Heart right ventricle (tissue), 16 donors: ENCODE measurements at regions not wholly inside any gene's neighbourhood (a gene's known extent, or its start where the extent isn't known, plus 50 kb on each side); places are given as distances from the start of the nearest gene placed in this dataset.

Experiments used
- ATAC-seq, 8 donors: fragments of 200-7000 bp; cut with Tn5 transposase; one replicate each; pipeline ENCODE4 v1.9.1; 2020; ENCODE audit warnings: mild to moderate bottlenecking in 8 of 8, moderate library complexity in 8 of 8, moderate number of reproducible peaks in 1 of 8
- DNase-seq, 2 donors: peaks; one replicate each; pipeline ENCODE4 v3.0.0-alpha.2; 2020
- H3K27ac ChIP-seq, 10 donors: fragments of 200-600 bp; sonication (generic) in 2 of 10; one replicate each; pipeline versions ENCODE4 v1.5.0 to v1.8.0; 2020 to 2022; ENCODE audit warnings: mild to moderate bottlenecking in 3 of 10
- H3K27me3 ChIP-seq, 7 donors: fragments of 200-600 bp; one replicate each; pipeline ENCODE4 v1.8.0; 2021 to 2022; ENCODE audit warnings: mild to moderate bottlenecking in 2 of 7
- H3K36me3 ChIP-seq, 9 donors: fragments of 200-600 bp; sonication (generic) in 1 of 9; one replicate each; pipeline versions ENCODE4 v1.5.0 to v1.8.0; 2020 to 2022; ENCODE audit warnings: mild to moderate bottlenecking in 2 of 9
- H3K4me1 ChIP-seq, 9 donors: fragments of 200-600 bp; sonication (generic) in 1 of 9; one replicate each; pipeline versions ENCODE4 v1.5.0 to v1.8.0; 2020 to 2022; ENCODE audit warnings: mild to moderate bottlenecking in 4 of 9
- H3K4me3 ChIP-seq, 10 donors: fragments of 200-600 bp; sonication (generic) in 2 of 10; one replicate each; pipeline versions ENCODE4 v1.5.0 to v1.8.0; 2020 to 2022; ENCODE audit warnings: mild to moderate bottlenecking in 7 of 10, moderate library complexity in 2 of 10
- H3K9me3 ChIP-seq, 11 donors: fragments of 200-600 bp in 10 of 11; sonication (generic) in 2 of 11; one replicate each; pipeline versions ENCODE4 v1.5.0 to v1.8.0; 2013 to 2022; ENCODE audit warnings: mild to moderate bottlenecking in 2 of 11, control low read depth in 1 of 11, moderate library complexity in 1 of 11
- WGBS, 2 donors: extraction: QIAGEN DNeasy Blood & Tissue Kit; methylation state at CpG; one replicate each; pipeline ENCODE4 v1.1.7; 2013; ENCODE audit warnings: inconsistent platforms in 1 of 2; 5-methylcytosine and 5-hydroxymethylcytosine counted together
- intact Hi-C, 10 donors: fragments of 100-400 bp; cut with DNase I; formaldehyde crosslinking; loops; one replicate each; pipeline versions ENCODE4 v1.11.1 to v1.14.2; 2022
- TF ChIP-seq, protein P1 (sequence below), 9 donors: fragments of 200-600 bp; sonication (generic) in 2 of 9; IDR thresholded peaks; one replicate each; pipeline versions ENCODE4 v1.5.0 to v1.8.0; 2021 to 2022; ENCODE audit warnings: antibody characterized with exemption in 9 of 9, mild to moderate bottlenecking in 5 of 9, moderate library complexity in 1 of 9
- donor health status: Arrhythmogenic right ventricular cardiomyopathy.
- donor health status: ischemic (EF 13 %, LVEDD 7.1; RV severe dilation, severe dysfunction).
- donor health status: healthy with polysubstance abuse.
- donor health status: DM: no; HTN: yes; CAD: no.
- donor health status: DM: no; HTN: no; CAD: no.
- donor health status: ischemic (EF 25% LVEDD 6.9; RV normal size, moderate dysfunction).
- donor health status: ischemic (EF 25% LVEDD 5.7; RV mildly dilated, moderate dysfunction).
- donor health status: healthy.
- donor health status: DM: yes; HTN: yes; CAD: no.
- donor health status: Ischemic cardiomyopathy.
- donor health status: ischemic (EF 35%, LVEDD 5.7; RV mildly dilated, moderate dysfunction).
- donor health status: nonischemic (EF 11% LVEDD 7.7; RV severe dilation, severe dysfunction).
- donor health status: DM: yes; HTN: yes; CAD: no.
- donor health status: PGD.
- donor health status: ischemic (EF 29% LVEDD 5.4; RV normal size, mild dysfunction).
- donor health status: nonischemic (EF 23%, LVEDD 6.1; RV moderate dilation, normal function).

DNA sequence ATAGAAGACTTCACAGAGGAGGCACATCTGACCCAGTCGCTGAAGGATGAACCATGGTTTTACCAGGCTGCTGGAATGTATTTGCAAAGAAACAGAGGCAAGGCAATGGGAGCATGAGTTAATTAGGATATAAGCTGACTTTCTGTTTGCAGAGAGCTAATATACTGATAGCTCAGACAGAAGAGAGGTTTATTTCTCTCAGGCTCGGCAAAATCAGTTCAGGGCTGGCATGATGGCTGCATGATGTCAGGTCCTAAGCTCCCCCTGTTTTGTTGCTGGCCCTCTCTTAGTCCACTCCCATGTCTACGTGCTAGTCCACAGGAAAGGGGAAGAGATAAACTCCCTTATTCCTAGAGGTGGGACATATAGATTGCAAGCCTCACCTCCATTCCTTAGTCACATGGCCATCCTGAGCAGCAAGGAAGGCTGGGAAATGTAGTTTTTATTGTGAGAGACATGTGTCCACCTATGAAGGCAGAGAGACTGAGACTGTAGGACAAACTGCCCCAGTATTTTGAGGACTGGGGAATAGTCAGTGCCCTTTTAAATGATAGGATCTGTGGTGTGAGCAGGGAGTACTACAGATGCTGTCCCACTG, 224.5 kb downstream of the VRK1 start:
- DNase-seq (no peak), ATAC-seq (no peak)
- H3K27me3 ChIP-seq = peaks cover 0 to 45% (median 21%) of the 10 kb centered on the region in 7 donors
- no peaks in the 10 kb centered on the region for H3K4me1 ChIP-seq
- no peak overlapping the region for H3K27ac ChIP-seq
- intact Hi-C loops = no loop called here
- 48 to 58% methylated on average over 3 of the region's 3 CpGs for WGBS, 2 donors
- TF ChIP-seq, protein P1, sequence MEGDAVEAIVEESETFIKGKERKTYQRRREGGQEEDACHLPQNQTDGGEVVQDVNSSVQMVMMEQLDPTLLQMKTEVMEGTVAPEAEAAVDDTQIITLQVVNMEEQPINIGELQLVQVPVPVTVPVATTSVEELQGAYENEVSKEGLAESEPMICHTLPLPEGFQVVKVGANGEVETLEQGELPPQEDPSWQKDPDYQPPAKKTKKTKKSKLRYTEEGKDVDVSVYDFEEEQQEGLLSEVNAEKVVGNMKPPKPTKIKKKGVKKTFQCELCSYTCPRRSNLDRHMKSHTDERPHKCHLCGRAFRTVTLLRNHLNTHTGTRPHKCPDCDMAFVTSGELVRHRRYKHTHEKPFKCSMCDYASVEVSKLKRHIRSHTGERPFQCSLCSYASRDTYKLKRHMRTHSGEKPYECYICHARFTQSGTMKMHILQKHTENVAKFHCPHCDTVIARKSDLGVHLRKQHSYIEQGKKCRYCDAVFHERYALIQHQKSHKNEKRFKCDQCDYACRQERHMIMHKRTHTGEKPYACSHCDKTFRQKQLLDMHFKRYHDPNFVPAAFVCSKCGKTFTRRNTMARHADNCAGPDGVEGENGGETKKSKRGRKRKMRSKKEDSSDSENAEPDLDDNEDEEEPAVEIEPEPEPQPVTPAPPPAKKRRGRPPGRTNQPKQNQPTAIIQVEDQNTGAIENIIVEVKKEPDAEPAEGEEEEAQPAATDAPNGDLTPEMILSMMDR (IDR thresholded peaks at IDR 0.05) = no peak
- no peaks in the 10 kb centered on the region for H3K36me3 ChIP-seq
- H3K9me3 ChIP-seq = peaks cover 0 to 9% (median 0%) of the 10 kb centered on the region in 11 donors
- no peak overlapping the region for H3K4me3 ChIP-seq

DNA sequence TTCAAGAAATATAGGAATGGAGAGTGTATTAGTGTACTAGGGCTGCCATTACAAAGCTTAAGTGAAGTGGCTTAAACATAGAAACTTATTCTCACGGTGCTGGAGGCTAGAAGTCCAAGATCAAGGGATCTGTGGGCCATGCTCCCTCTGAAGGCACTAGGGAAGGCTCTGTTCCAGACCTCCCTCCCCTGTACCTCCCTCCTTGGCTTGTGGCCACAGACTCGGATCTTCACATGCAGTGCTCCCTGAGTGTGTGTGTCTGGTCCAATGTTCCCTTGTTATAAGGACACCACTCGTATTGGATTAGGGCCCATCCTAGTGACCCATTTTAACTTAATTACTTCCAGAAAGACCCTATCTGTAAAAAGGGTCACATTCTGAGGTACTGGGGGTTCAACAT, 225.6 kb downstream of the VRK1 start:
- H3K9me3 ChIP-seq = peaks cover 0 to 3% (median 0%) of the 10 kb centered on the region in 11 donors
- H3K4me3 ChIP-seq = no peak overlapping the region
- no peaks in the 10 kb centered on the region for H3K4me1 ChIP-seq
- ATAC-seq (no peak), DNase-seq (no peak)
- H3K27me3 ChIP-seq = peaks cover 0 to 46% (median 23%) of the 10 kb centered on the region in 7 donors
- TF ChIP-seq, protein P1 (IDR thresholded peaks at IDR 0.05) = no peak
- no peak overlapping the region for H3K27ac ChIP-seq
- 70 to 79% methylated on average over 3 of the region's 3 CpGs for WGBS, 2 donors
- intact Hi-C loops = no loop called here
- no peaks in the 10 kb centered on the region for H3K36me3 ChIP-seq

DNA sequence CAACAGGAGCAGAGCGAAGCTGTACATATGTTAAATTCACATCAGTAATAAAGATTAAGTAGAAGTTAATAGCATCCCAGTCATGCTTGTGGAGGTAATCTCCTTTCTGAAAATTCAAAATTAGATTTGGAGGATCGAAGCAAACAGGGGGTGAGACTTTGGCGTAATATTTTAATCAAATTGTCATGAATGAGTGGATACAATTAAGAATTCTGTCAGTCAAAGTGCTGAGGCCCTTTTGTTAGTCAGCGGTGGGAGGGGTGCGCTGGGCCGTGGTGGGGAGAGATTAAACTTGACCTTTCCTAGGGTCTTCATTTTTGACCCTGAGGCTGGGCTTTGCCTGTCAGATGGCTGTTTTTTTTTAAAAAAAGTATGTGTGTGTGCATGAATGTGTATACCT, 226.7 kb downstream of the VRK1 start:
- H3K9me3 ChIP-seq = no peaks in the 10 kb centered on the region
- 84 to 89% methylated on average over 6 of the region's 6 CpGs for WGBS, 2 donors
- peaks cover 0 to 46% (median 23%) of the 10 kb centered on the region in 7 donors for H3K27me3 ChIP-seq
- H3K4me3 ChIP-seq = no peak overlapping the region
- TF ChIP-seq, protein P1 (IDR thresholded peaks at IDR 0.05) = no peak
- ATAC-seq (no peak), DNase-seq (no peak)
- intact Hi-C loops = no loop called here
- no peaks in the 10 kb centered on the region for H3K4me1 ChIP-seq
- no peak overlapping the region for H3K27ac ChIP-seq
- no peaks in the 10 kb centered on the region for H3K36me3 ChIP-seq

DNA sequence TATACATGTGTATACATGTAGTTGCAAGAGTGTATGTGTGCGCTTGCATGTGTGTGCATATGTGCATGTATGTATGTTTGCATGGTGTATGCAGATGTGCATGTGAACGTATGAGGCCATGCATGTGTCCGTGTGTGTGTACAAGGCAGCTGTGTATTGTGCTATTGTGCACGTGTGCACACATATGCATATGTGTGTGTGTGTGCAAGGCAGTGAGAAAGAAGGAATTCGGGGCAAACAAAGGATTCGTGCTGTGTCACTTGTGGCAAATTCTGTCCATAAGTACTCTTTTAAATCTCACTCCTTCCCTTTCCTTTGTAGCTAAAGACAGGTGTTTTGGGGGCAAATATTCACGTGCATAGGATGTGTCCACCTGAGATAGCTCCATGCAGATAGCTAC, 227.1 kb downstream of the VRK1 start:
- Histone ChIP-seq H3K27ac (no peak overlapping the region), H3K4me1 (no peaks in the 10 kb centered on the region), H3K36me3 (no peaks in the 10 kb centered on the region), H3K27me3 (peaks cover 0 to 46% (median 23%) of the 10 kb centered on the region in 7 donors), H3K4me3 (no peak overlapping the region), H3K9me3 (no peaks in the 10 kb centered on the region)
- DNase-seq (no peak), ATAC-seq (no peak)
- intact Hi-C loops = no loop called here
- TF ChIP-seq, protein P1 (IDR thresholded peaks at IDR 0.05) = no peak
- 84 to 88% methylated on average over 7 of the region's 7 CpGs for WGBS, 2 donors
